Esophagus muscularis mucosa (tissue), 4 donors: ENCODE measurements at regions not wholly inside any gene's neighbourhood (a gene's known extent, or its start where the extent isn't known, plus 50 kb on each side); places are given as distances from the start of the nearest gene placed in this dataset.

Experiments used
- DNase-seq: peaks from one replicate; pipeline ENCODE4 v3.0.0-alpha.2; 2017; ENCODE audit errors: extremely low spot score
- H3K27ac ChIP-seq, 4 donors: fragments of 200-600 bp; sonication (generic); replicated peaks in 1 of 4; 1 replicate in 3 of 4; 2 replicates in 1 of 4; pipeline ENCODE4 v1.5.1; 2016 to 2019; ENCODE audit warnings: mild to moderate bottlenecking in 1 of 4
- H3K27me3 ChIP-seq, 4 donors: fragments of 200-600 bp; sonication (generic); one replicate each; pipeline versions ENCODE4 v1.5.1 to v1.6.0; 2016 to 2019
- H3K36me3 ChIP-seq, 4 donors: fragments of 200-600 bp; sonication (generic); one replicate each; pipeline ENCODE4 v1.5.1; 2016 to 2019
- H3K4me1 ChIP-seq, 4 donors: fragments of 200-600 bp; sonication (generic); one replicate each; pipeline ENCODE4 v1.5.1; 2016 to 2019
- H3K4me3 ChIP-seq, 4 donors: fragments of 200-600 bp; sonication (generic); 1 replicate in 2 of 4; 2 replicates in 2 of 4; pipeline ENCODE4 v1.5.1; 2016 to 2019; ENCODE audit warnings: mild to moderate bottlenecking in 4 of 4, moderate library complexity in 1 of 4
- H3K9me3 ChIP-seq, 4 donors: fragments of 200-600 bp; sonication (generic); 1 replicate in 3 of 4; 2 replicates in 1 of 4; pipeline ENCODE4 v1.5.1; 2016 to 2019
- CTCF ChIP-seq, 3 experiments: fragments of 200-600 bp in 2 of 3; fragments of 450-650 bp in 1 of 3; sonication (generic) in 2 of 3; IDR thresholded peaks; one replicate each; pipeline ENCODE4 v1.5.1; 2017 to 2019; ENCODE audit warnings: antibody characterized with exemption in 3 of 3, mild to moderate bottlenecking in 2 of 3, moderate library complexity in 1 of 3
- EP300 ChIP-seq: sonication (generic); formaldehyde crosslinking; IDR thresholded peaks from one replicate; pipeline ENCODE4 v1.6.1; 2017; ENCODE audit warnings: antibody characterized with exemption
- POLR2A ChIP-seq: fragments of 450-650 bp; IDR thresholded peaks from one replicate; pipeline ENCODE4 v1.6.1; 2017; ENCODE audit warnings: antibody characterized with exemption, moderate library complexity, mild to moderate bottlenecking, low read depth
- POLR2AphosphoS5 ChIP-seq, 2 donors: sonication (generic); formaldehyde crosslinking; IDR thresholded peaks; one replicate each; pipeline ENCODE4 v1.6.1; 2017; ENCODE audit warnings: antibody characterized with exemption in 2 of 2
- WGBS: methylation state at CpG from one replicate; pipeline ENCODE4 v1.1.5; 2018; 5-methylcytosine and 5-hydroxymethylcytosine counted together
- intact Hi-C: fragments of 100-400 bp; cut with DNase I; formaldehyde crosslinking; loops from one replicate; pipeline ENCODE4 v1.15.1; 2023
- small RNA-seq, 3 donors: library from RNA; depleted of rRNA; stranded (forward); fragments of <200 nt; gene quantifications; one replicate each; pipeline ENCODE3, GENCODE V24; 2016

GRCh38 chr18:47317824-47318508 lies 66.5 kb upstream of the SKOR2 start:
- 93% methylated on average over 1 of the region's 1 CpG for WGBS
- Histone ChIP-seq H3K27me3 (no peaks in the 10 kb centered on the region), H3K9me3 (no peaks in the 10 kb centered on the region), H3K4me3 (no peak overlapping the region), H3K27ac (no peak overlapping the region), H3K4me1 (no peaks in the 10 kb centered on the region), H3K36me3 (no peaks in the 10 kb centered on the region)
- no peak for TF ChIP-seq EP300
- no peak for TF ChIP-seq POLR2A
- no peak for TF ChIP-seq CTCF (IDR thresholded peaks at IDR 0.05)
- no peak for TF ChIP-seq POLR2AphosphoS5 (IDR thresholded peaks at IDR 0.05)
- intact Hi-C loops = no loop called here
- no peak for DNase-seq

GRCh38 chr18:47316924-47317323 lies 65.5 kb upstream of the SKOR2 start:
- intact Hi-C loops = no loop called here
- no peaks in the 10 kb centered on the region for H3K27me3 ChIP-seq
- no peaks in the 10 kb centered on the region for H3K9me3 ChIP-seq
- 81% methylated on average over 4 of the region's 4 CpGs for WGBS
- TF ChIP-seq POLR2A (no peak), EP300 (no peak), CTCF (IDR thresholded peaks at IDR 0.05) (no peak), POLR2AphosphoS5 (IDR thresholded peaks at IDR 0.05) (no peak)
- no peak overlapping the region for H3K4me3 ChIP-seq
- H3K36me3 ChIP-seq = no peaks in the 10 kb centered on the region
- no peak for DNase-seq
- H3K4me1 ChIP-seq = no peaks in the 10 kb centered on the region
- H3K27ac ChIP-seq = no peak overlapping the region

- Histone ChIP-seq H3K4me3 (no peak overlapping the region), H3K36me3 (no peaks in the 10 kb centered on the region), H3K27ac (no peak overlapping the region), H3K4me1 (no peaks in the 10 kb centered on the region), H3K9me3 (peaks cover 0 to 5% (median 0%) of the 10 kb centered on the region in 4 donors), H3K27me3 (no peaks in the 10 kb centered on the region)
- no peak for DNase-seq
- intact Hi-C loops = no loop called here
- no peak for TF ChIP-seq EP300
- TF ChIP-seq POLR2A = no peak
- no peak for TF ChIP-seq CTCF (IDR thresholded peaks at IDR 0.05)
- no peak for TF ChIP-seq POLR2AphosphoS5 (IDR thresholded peaks at IDR 0.05)
- WGBS = 60% methylated on average over 4 of the region's 4 CpGs
Measured at GRCh38 chr18:47313901-47314300, 62.4 kb upstream of the SKOR2 start.

GRCh38 chr18:47311585-47311984 lies 60.1 kb upstream of the SKOR2 start:
- TF ChIP-seq CTCF (IDR thresholded peaks at IDR 0.05) (no peak), POLR2AphosphoS5 (IDR thresholded peaks at IDR 0.05) (no peak), POLR2A (no peak)
- Histone ChIP-seq H3K27me3 (no peaks in the 10 kb centered on the region), H3K9me3 (peaks cover 0 to 5% (median 0%) of the 10 kb centered on the region in 4 donors), H3K4me3 (no peak overlapping the region), H3K27ac (no peak overlapping the region), H3K4me1 (no peaks in the 10 kb centered on the region), H3K36me3 (no peaks in the 10 kb centered on the region)
- no peak for DNase-seq
- 89% methylated on average over 2 of the region's 2 CpGs for WGBS
- intact Hi-C loops = no loop called here

Small RNA genes lying in the stretch of these regions (small RNA-seq; reads per million reads assigned to genes)
- gene MIR4527 = 0 reads per million in 3 donors
